Mucosa of descending colon (tissue), 3 donors: ENCODE measurements at regions not wholly inside any gene's neighbourhood (a gene's known extent, or its start where the extent isn't known, plus 50 kb on each side); places are given as distances from the start of the nearest gene placed in this dataset.
"Not testable (repeated sequence)": the region's sequence is repeated elsewhere in the genome, so short reads cannot be mapped to it uniquely, and the experiment has no call there.

ENCODE experiments used
- ATAC-seq: fragments of 200-7000 bp; cut with Tn5 transposase; one replicate; pipeline ENCODE4 v1.9.1; 2020; ENCODE audit warnings: mild to moderate bottlenecking, moderate library complexity
- DNase-seq, 3 donors: peaks; one replicate each; pipeline ENCODE4 v3.0.0-alpha.2; 2020
- H3K36me3 ChIP-seq: fragments of 200-600 bp; one replicate; pipeline ENCODE4 v1.8.0; 2021; ENCODE audit warnings: low read depth, mild to moderate bottlenecking
- H3K4me1 ChIP-seq: fragments of 200-600 bp; one replicate; pipeline ENCODE4 v1.8.0; 2021; ENCODE audit warnings: low read depth, mild to moderate bottlenecking
- H3K4me3 ChIP-seq: fragments of 200-600 bp; one replicate; pipeline ENCODE4 v1.8.0; 2021; ENCODE audit warnings: mild to moderate bottlenecking
- H3K9me3 ChIP-seq: fragments of 200-600 bp; one replicate; pipeline ENCODE4 v1.8.0; 2021; ENCODE audit warnings: mild to moderate bottlenecking
- CTCF ChIP-seq: fragments of 200-600 bp; IDR thresholded peaks from one replicate; pipeline ENCODE4 v1.8.0; 2022; ENCODE audit warnings: antibody characterized with exemption, mild to moderate bottlenecking
- intact Hi-C, 2 donors: fragments of 100-400 bp; cut with DNase I in 1 of 2; cut with micrococcal nuclease in 1 of 2; formaldehyde crosslinking; loops; one replicate each; pipeline versions ENCODE4 v1.11.0 to v1.11.1; 2022; cut with DNase I, micrococcal nuclease
- donor health status: DM: no; HTN: no; CAD: no; lungs with moderate emphysema.
- donor health status: DM: no; HTN: no; CAD: no.
- donor health status: DM: no; HTN: yes; CAD: no.

- intact Hi-C loops, result no loop called here
- Histone ChIP-seq H3K36me3 (no peaks in the 10 kb centered on the region), H3K4me3 (no peak overlapping the region), H3K9me3 (no peaks in the 10 kb centered on the region), H3K4me1 (no peaks in the 10 kb centered on the region)
- no peak for TF ChIP-seq CTCF
- ATAC-seq, result no peak
- no peak for DNase-seq
Observed at GRCh38 chr6:135623979-135624378, 126.4 kb upstream of the AHI1 start.

GRCh38 chr6:135624402-135625295, 127.1 kb upstream of the AHI1 start:
- no peaks in the 10 kb centered on the region for H3K9me3 ChIP-seq
- no peak for TF ChIP-seq CTCF

GRCh38 chr6:135626001-135626400, 128.5 kb upstream of the AHI1 start:
- H3K4me3 ChIP-seq, H3K9me3 ChIP-seq, H3K4me1 ChIP-seq, DNase-seq, H3K36me3 ChIP-seq, intact Hi-C loops, ATAC-seq: not testable (repeated sequence)

More at GRCh38 chr6:135624402-135625295, 127.1 kb upstream of the AHI1 start:
- Histone ChIP-seq H3K4me1 (no peaks in the 10 kb centered on the region), H3K4me3 (no peak overlapping the region), H3K36me3 (no peaks in the 10 kb centered on the region)
- DNase-seq (no peak), ATAC-seq (no peak)
- intact Hi-C loops, result no loop called here

GRCh38 chr6:135627092-135627715, 129.7 kb upstream of the AHI1 start:
- intact Hi-C loops, result no loop called here
- no peaks in the 10 kb centered on the region for H3K4me1 ChIP-seq
- H3K9me3 ChIP-seq, result no peaks in the 10 kb centered on the region
- TF ChIP-seq CTCF, result no peak
- DNase-seq (no peak), ATAC-seq (no peak)
- no peaks in the 10 kb centered on the region for H3K36me3 ChIP-seq
- H3K4me3 ChIP-seq, result no peak overlapping the region

- intact Hi-C loops, result no loop called here
- no peak for DNase-seq
- no peak for ATAC-seq
Observed at GRCh38 chr6:135630789-135631376, 133.3 kb upstream of the AHI1 start.

More at GRCh38 chr6:135630789-135631376, 133.3 kb upstream of the AHI1 start:
- TF ChIP-seq CTCF, result no peak
- Histone ChIP-seq H3K9me3 (no peaks in the 10 kb centered on the region), H3K4me3 (no peak overlapping the region), H3K4me1 (no peaks in the 10 kb centered on the region), H3K36me3 (no peaks in the 10 kb centered on the region)
